ENCODE measurements at regions not wholly inside any gene's neighbourhood (a gene's known extent, or its start where the extent isn't known, plus 50 kb on each side); places are given as distances from the start of the nearest gene placed in this dataset.
"Not testable (repeated sequence)": the region's sequence is repeated elsewhere in the genome, so short reads cannot be mapped to it uniquely, and the experiment has no call there.

DNA sequence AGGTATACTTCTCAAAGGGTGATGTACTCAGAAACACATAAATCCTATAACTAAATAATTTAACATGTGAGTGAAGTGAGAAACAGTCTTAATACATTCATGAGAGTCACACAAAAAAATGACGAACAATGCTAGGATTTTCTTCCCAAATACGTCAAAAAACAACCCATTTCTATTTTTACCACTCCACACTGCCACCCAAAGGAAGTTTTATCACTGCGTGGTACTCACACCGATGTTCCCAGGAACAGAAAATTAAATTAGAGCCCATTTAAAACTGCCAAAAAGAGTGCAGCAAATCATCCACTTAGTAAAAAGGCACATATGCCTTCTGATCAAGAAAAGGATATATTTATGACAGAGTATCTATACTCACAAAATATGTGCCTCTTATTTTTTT is 710.9 kb upstream of the FAT3 start:
- intact Hi-C loops (cut with DNase I; ENCODE audit: low total_unique reads): no loop called here
- TF ChIP-seq POLR2A (IDR thresholded peaks at IDR 0.05): no peak
- TF ChIP-seq, protein P1, sequence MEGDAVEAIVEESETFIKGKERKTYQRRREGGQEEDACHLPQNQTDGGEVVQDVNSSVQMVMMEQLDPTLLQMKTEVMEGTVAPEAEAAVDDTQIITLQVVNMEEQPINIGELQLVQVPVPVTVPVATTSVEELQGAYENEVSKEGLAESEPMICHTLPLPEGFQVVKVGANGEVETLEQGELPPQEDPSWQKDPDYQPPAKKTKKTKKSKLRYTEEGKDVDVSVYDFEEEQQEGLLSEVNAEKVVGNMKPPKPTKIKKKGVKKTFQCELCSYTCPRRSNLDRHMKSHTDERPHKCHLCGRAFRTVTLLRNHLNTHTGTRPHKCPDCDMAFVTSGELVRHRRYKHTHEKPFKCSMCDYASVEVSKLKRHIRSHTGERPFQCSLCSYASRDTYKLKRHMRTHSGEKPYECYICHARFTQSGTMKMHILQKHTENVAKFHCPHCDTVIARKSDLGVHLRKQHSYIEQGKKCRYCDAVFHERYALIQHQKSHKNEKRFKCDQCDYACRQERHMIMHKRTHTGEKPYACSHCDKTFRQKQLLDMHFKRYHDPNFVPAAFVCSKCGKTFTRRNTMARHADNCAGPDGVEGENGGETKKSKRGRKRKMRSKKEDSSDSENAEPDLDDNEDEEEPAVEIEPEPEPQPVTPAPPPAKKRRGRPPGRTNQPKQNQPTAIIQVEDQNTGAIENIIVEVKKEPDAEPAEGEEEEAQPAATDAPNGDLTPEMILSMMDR (IDR thresholded peaks at IDR 0.05): no peak

DNA sequence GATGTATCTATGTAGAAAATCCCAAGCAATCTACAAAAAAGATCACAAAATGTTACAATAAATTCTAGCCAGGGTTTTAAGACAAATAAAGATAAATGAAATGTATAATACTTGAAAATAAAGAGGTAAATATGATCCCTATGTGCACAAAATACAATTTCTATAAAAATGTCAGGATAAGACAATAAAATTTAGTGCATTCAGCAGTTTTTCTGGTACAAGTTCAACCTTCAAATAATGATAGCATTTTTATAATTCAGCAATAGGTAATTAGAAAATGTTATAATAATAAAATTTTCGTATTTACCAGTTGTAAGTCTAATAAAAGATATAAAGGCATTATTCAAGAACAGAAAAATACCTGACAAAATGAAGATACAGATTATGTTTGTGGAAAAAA is 726.8 kb upstream of the FAT3 start:
- Histone ChIP-seq H3K27me3 (no peaks in the 10 kb centered on the region), H3K9me3 (no peaks in the 10 kb centered on the region), H3K36me3 (no peaks in the 10 kb centered on the region), H3K4me3 (no peak overlapping the region), H3K4me1 (no peaks in the 10 kb centered on the region), H3K27ac (no peak overlapping the region)
- intact Hi-C loops (cut with DNase I; ENCODE audit: low total_unique reads): no loop called here
- TF ChIP-seq POLR2A (IDR thresholded peaks at IDR 0.05): no peak
- TF ChIP-seq, protein P1 (IDR thresholded peaks at IDR 0.05): no peak
- no peak for DNase-seq

More for the DNA sequence above, 710.9 kb upstream of the FAT3 start:
- no peaks in the 10 kb centered on the region for H3K36me3 ChIP-seq
- H3K4me1 ChIP-seq: no peaks in the 10 kb centered on the region
- no peak overlapping the region for H3K27ac ChIP-seq
- H3K9me3 ChIP-seq: no peaks in the 10 kb centered on the region
- H3K27me3 ChIP-seq: no peaks in the 10 kb centered on the region
- DNase-seq: no peak
- H3K4me3 ChIP-seq: no peak overlapping the region

DNA sequence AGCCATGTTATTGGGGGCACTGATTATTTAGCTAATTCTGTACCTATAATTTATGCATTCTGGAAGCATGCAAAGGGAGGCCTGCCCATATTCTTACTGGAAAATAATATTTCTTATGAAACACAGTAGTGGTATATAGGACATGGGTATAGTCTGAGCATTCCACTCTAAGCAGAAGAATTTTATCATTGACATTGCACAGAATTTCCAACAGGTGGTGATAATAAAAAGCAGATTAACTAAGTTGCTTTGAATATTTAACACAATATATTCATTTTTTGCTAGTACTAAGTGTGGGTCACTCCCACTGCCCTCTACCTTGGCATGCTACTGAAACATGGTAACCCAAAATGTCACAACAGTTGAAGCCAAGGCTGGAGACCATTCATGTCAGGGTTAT is 728.8 kb upstream of the FAT3 start:
- TF ChIP-seq, protein P1 (IDR thresholded peaks at IDR 0.05): no peak
- TF ChIP-seq POLR2A (IDR thresholded peaks at IDR 0.05): no peak
- intact Hi-C loops (cut with DNase I; ENCODE audit: low total_unique reads): no loop called here
- no peak overlapping the region for H3K4me3 ChIP-seq
- H3K27me3 ChIP-seq: no peaks in the 10 kb centered on the region
- H3K27ac ChIP-seq: no peak overlapping the region
- no peaks in the 10 kb centered on the region for H3K4me1 ChIP-seq
- H3K36me3 ChIP-seq: no peaks in the 10 kb centered on the region
- DNase-seq: no peak
- no peaks in the 10 kb centered on the region for H3K9me3 ChIP-seq

DNA sequence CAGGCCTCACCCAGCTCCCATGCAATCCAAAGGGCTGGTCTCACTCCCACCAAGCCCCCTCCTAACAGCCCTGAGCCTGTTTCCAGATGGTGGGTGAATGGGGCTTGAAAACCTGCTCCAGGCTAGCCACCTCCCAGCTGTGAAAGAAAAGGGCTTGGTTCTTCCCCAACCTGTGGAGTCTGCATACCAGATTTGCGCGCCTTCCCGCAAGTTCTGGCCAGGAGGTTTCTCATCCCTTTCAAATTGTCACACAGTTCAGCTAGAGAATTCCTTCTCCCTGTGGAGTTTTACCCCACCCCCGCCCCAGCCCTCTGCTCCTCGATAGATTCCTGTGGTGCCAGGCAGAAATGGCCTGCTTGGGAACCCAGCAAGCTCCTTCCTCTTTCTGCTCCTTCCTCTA is 734.6 kb upstream of the FAT3 start:
- Histone ChIP-seq H3K9me3 (no peaks in the 10 kb centered on the region), H3K4me1 (no peaks in the 10 kb centered on the region), H3K36me3 (no peaks in the 10 kb centered on the region), H3K4me3 (no peak overlapping the region), H3K27ac (no peak overlapping the region), H3K27me3 (no peaks in the 10 kb centered on the region)
- TF ChIP-seq, protein P1 (IDR thresholded peaks at IDR 0.05): no peak
- no peak for TF ChIP-seq POLR2A (IDR thresholded peaks at IDR 0.05)
- no peak for DNase-seq
- intact Hi-C loops (cut with DNase I; ENCODE audit: low total_unique reads): no loop called here

DNA sequence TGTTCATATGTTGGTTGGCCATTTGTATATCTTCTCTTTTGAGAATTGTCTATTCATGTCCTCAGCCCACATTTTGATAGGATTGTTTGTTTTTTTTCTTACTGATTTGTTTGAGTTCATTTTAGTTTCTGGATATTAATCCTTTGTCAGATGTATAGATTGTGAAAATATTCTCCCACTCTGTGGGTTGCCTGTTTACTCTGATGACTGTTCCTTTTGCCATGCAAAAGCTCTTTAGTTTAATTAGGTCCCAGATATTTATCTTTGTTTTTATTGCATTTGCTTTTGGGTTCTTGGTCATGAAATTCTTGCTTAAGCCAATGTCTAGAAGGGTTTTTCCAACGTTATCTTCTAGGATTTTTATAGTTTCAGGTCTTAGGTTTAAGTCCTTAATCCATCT is 740.7 kb upstream of the FAT3 start:
- H3K4me1 ChIP-seq; H3K9me3 ChIP-seq; H3K4me3 ChIP-seq; H3K27me3 ChIP-seq; intact Hi-C loops (cut with DNase I; ENCODE audit: low total_unique reads); DNase-seq; H3K36me3 ChIP-seq; H3K27ac ChIP-seq: not testable (repeated sequence)

DNA sequence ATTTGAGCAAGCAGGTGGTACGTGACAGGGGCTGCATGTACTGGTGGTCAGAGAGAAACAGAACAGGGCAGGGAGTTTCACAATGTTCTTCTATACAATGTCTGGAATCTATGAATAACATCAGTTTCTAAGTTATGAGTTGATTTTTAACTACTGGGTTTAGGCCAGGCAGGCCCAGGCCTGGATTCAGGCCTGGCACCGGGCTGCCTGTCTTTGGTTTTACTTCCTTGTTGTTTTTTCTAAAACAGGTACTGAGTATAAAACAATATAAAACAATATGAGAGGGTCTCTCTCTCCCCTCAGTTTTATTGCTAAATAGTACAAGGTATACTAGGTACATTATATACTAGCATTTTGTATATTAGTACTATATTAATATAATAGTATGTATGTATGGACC is 742.7 kb upstream of the FAT3 start:
- intact Hi-C loops (cut with DNase I; ENCODE audit: low total_unique reads); H3K27ac ChIP-seq; H3K4me3 ChIP-seq; H3K36me3 ChIP-seq; H3K4me1 ChIP-seq; H3K9me3 ChIP-seq; H3K27me3 ChIP-seq; DNase-seq: not testable (repeated sequence)
